NCI-H460 (cell line): ENCODE measurements at regions not wholly inside any gene's neighbourhood (a gene's known extent, or its start where the extent isn't known, plus 50 kb on each side); places are given as distances from the start of the nearest gene placed in this dataset.

Experiments used
- DNase-seq: peaks from one replicate; pipeline ENCODE4 v3.0.0-alpha.2; 2016; ENCODE audit warnings: low read depth; ENCODE audit errors: extremely low read depth

- DNase-seq, result no peak
These were observed 143.1 kb upstream of the KLF4 start for GRCh38 chr9:107632661-107633060.

GRCh38 chr9:107632216-107632615 is 142.6 kb upstream of the KLF4 start:
- DNase-seq, result no peak

DNA sequence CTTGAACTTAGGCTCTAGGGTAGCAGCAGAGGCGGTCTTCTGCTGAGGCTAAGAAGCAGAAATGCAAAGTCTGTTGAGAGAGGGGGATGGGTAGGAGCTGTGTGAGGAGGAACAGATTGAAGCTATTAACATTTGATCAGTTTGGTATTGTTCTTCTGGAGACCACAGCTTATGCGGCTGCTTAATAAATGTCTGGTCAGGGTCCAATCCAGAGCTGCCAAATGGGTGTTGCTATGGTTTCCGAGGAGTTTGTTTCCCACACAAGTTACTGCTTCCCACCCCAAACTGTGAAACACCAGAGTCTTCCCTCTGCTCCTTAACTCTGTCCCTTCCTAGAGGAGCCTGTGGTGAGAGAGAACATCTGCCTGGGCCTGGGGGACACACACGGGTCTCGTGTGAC is 142.2 kb upstream of the KLF4 start:
- DNase-seq, result no peak

- no peak for DNase-seq
These were observed 140.6 kb upstream of the KLF4 start for GRCh38 chr9:107630156-107630555.

DNA sequence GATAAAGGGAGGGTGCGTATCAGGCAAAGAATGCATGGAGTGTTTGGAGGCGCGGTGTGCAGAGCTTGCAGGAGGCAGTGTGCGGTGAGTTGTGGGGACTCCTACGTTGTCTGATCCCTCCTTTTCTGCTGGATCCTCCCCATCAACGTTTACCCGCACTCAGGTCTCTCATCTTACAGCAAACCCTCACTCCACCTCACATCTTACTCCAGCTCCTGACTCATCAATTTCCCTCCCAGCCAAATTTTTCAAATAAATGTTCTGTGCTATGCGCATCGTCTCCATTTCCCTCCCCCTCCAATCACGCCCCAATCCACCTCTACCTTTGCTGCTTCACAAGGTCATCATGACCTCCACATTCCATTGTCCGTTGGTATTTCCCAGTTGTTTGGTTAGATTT is 138.9 kb upstream of the KLF4 start:
- DNase-seq, result no peak

DNA sequence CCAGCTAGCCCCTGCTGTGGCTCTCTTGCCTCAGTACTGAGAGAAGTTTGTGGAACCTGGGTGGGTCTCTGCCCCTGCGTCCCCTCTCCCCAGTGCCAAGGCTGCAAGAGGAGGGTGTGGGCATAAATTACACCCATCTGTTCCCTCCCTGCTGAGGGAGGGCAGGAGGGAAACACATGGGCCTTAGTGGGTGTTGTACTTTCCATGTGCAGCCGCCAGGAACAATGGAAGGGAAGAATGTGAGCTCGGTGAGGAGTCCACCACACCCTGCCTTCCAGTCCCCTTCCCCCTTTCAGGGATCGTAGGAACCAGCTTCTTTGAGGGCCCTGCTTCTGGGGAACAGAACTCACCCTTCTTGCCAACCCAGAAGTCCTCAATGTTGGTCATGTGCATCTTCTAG is 138.2 kb upstream of the KLF4 start:
- no peak for DNase-seq

- DNase-seq, result no peak
These were observed 136.5 kb upstream of the KLF4 start for GRCh38 chr9:107626118-107626517.

DNA sequence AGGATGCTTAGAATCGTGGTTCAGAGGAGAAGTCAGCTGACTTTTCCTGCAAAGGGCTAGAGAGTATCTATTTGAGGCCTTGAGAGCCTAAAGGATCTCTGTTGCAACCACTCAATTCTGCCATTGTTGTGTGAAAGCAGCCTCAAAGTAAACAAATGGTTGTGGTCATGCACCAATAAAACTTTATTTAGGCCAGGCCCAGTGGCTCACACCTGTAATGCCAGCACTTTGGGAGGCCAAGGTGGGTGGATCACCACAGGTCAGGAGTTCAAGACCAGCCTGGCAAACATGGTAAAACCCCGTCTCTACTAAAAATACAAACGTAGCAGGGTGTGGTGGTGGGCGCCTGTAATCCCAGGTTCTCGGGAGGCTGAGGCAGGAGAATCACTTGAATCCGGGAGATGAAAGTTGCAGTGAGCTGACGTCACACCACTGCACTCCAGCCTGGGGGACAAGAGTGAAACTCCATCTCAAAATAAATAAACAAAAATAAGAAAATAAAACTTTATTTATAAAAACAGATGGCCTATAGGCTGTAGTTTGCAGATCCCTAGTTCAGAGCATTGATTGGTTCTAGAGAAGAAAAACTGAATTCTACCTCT is 135.9 kb upstream of the KLF4 start:
- DNase-seq, result no peak

DNA sequence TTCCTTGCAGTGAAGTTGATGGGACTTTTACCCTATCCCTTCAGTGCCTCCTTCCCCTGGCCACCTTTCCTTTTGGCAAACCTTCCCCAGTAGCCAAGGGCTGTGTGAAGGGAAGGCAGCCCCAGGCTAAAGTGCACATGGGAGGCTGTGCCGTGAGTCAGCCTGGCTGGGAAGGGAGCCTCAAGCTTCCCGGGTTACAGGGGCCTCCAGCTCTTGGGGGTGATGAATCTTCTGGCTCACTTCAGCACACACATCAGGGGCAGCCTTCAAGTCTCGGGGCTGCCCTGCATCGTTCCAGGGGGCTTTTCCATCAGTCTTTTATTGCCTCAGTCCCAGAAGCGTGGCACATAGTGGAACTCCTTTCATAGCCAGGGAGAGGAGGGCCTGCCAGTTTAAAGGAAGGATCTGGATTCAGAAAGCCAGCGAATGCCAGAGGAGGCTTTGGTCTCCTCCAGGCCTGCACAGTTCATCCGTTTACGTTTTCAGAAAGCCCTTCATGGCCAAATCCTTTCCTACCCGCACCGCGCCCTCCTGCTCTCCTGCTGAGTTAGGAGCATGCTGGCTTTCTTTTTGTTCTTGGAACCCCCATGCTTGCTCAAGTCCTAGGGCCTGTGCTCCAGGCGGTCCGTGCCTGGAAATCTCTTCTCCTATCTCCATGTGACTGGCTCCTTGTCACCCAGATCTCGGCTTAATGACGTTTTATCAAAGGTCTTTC is 134.8 kb upstream of the KLF4 start:
- DNase-seq, result no peak

- DNase-seq, result no peak
These were observed 131.9 kb upstream of the KLF4 start for GRCh38 chr9:107621436-107621835.

- no peak for DNase-seq
These were observed 131.2 kb upstream of the KLF4 start for GRCh38 chr9:107620801-107621200.

DNA sequence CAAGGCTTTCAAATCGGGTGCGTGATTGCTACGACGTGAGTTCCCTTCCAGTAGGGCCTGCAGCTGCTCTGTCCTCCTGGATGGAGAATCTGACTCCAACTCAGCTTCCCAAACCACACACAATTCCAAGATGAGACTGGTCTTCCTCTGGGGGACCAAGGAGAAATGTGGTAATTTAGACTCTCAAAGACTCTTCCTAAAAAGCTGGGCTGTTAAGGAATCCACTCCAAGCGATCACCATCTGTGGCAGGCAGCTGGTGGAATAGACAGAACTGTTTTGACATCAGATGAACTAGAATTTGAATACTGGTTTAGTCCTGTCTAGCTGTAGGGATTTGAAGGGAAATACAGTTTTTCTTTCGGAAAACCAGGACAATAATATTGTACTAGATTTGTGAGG is 130.7 kb upstream of the KLF4 start:
- no peak for DNase-seq

- DNase-seq, result no peak
These were observed 125.8 kb upstream of the KLF4 start for GRCh38 chr9:107615321-107615720.

DNA sequence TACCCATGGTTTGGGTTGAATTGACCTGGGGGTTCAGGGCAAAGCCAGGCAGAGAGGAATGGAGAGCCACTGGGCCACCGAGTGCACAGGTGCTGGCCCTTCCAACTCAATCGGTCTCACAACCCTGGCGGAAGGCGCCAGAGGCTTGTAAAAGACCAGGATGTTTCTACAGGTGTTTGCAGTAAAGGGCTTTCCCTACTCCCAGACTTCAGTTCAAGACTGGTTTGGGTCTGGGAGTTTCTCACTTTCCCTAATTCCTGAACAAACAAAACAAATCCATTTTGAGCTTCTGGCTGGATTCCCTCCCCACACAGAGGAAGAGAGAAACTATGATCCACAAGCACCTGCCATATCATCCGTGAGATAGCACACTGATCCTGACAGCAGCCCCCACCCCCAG is 125.2 kb upstream of the KLF4 start:
- no peak for DNase-seq

GRCh38 chr9:107613321-107613720 is 123.8 kb upstream of the KLF4 start:
- DNase-seq, result no peak

GRCh38 chr9:107612136-107612535 is 122.6 kb upstream of the KLF4 start:
- no peak for DNase-seq

DNA sequence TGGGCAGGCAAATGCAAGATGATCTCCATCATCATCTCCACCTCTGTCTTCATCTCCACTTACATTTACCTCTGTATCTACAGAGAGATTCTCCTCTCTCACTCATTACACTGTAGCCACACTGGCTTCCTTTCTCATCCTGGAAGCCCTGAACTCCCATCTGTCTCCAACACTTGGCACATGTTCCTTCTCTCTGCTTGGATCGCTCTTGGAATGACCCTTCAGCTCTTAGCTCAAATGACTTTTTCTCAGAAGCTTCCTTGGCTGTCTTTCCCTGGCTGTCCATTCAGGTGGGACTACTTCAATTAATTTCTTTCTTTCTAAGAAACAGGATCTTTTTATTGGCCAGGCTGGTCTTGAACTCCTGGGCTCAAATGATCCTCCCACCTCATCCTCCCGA is 120.0 kb upstream of the KLF4 start:
- no peak for DNase-seq

DNA sequence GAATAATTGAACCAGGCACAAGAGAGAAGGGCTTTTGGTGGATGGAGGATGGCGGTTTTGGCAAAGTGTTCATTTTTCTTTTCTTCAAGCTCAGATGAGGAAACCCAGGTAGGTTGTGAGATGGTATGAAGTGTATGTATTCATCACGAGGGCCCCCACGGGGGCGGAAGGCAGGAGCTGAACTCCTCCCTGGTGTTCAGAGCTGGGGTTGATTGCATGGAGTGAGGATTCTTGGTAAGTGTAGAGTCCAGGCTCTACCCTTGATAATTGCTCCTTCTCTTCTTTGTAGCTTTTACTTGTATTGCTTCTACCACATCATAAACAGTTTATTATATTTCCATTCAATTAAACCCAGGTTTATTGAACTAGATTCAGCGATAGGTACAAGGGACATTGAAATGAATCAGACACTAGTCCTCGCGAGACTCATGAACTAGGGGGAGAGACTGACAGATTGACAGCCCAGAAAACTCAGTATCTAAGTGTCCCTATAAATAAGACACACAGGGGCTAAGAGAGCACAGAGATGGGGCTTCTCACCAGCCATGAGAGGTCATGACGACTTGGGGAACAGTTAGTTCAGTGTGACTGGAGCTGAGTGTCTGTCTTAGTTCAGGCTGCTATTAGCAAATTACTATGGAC is 116.7 kb upstream of the KLF4 start:
- no peak for DNase-seq

GRCh38 chr9:107605041-107605440 is 115.5 kb upstream of the KLF4 start:
- DNase-seq, result no peak

DNA sequence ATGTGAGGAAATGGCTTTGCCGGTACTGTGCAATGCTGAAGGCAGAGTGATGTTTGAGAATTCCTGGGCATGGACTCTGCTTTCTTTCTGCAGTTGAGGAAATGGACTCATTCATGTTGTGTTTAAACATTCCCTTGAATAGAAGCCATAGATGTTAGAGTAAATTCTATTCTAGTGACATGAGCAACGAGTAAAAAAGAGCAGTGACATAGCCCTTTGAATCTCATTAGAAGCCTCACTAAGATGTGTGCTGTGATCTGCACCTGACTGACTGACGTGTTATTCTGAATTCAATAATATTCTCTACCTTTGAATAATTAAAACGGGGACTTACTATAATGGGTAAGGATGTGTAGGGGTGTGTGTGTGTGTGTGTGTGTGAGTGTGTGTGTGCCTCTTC is 113.7 kb upstream of the KLF4 start:
- no peak for DNase-seq

- no peak for DNase-seq
These were observed 110.5 kb upstream of the KLF4 start for GRCh38 chr9:107600060-107600573.

DNA sequence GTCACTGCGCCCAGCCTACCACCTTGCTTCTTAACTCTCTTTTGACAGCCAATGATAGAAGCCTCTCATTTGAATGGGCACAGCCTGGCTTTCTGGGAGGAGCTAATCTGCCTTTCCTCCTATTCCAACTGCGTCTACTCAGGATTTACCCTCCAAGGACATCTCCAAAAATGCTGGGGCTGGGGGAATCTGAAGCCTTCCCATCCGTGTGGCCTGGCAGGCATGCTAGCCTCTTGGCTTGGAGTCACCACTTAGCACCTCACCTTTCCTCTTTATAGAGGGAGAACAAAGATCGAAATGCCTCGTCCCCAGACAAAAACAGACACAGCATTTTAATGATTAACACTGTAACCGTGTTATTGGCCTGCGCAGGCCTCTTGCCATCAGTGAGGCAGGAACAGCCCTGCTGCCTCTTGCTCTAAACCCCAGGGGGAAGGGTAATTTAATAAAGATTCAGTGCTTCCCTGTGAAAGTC is 108.2 kb upstream of the KLF4 start:
- DNase-seq, result no peak
